ENCODE measurements at regions not wholly inside any gene's neighbourhood (a gene's known extent, or its start where the extent isn't known, plus 50 kb on each side); places are given as distances from the start of the nearest gene placed in this dataset.
"Not testable (repeated sequence)": the region's sequence is repeated elsewhere in the genome, so short reads cannot be mapped to it uniquely, and the experiment has no call there.

DNA sequence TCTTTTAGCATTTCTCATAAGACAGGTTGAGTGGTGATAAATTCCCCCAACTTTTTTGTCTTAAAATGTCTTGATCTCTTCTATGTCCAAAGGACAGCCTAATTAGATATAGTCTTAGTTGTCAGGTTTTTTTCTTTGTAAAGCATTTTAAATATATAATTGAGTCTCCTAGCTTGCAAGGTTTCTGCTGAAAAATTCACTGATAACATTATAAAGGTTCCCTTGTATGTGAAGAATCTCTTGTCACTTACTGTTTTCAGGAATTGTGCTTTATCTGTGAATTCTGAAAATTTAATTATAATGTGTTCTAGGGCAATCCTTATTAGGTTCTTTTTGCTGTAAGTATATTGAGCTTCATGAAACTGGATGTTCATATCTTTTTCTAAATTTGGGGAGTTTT is 96.8 kb upstream of the ZNF92 start:
- ChIA-PET CTCF (no interaction called here), POLR2A (no interaction called here)
- TF ChIP-seq, protein P1, sequence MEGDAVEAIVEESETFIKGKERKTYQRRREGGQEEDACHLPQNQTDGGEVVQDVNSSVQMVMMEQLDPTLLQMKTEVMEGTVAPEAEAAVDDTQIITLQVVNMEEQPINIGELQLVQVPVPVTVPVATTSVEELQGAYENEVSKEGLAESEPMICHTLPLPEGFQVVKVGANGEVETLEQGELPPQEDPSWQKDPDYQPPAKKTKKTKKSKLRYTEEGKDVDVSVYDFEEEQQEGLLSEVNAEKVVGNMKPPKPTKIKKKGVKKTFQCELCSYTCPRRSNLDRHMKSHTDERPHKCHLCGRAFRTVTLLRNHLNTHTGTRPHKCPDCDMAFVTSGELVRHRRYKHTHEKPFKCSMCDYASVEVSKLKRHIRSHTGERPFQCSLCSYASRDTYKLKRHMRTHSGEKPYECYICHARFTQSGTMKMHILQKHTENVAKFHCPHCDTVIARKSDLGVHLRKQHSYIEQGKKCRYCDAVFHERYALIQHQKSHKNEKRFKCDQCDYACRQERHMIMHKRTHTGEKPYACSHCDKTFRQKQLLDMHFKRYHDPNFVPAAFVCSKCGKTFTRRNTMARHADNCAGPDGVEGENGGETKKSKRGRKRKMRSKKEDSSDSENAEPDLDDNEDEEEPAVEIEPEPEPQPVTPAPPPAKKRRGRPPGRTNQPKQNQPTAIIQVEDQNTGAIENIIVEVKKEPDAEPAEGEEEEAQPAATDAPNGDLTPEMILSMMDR (IDR thresholded peaks at IDR 0.05; ENCODE audit: insufficient read depth, low read length, missing control alignments): no peak
- no peak for DNase-seq (ENCODE audit: low read depth, low spot score)
- no peak overlapping the region for H3K4me3 ChIP-seq (ENCODE audit: low read depth, low read length)

DNA sequence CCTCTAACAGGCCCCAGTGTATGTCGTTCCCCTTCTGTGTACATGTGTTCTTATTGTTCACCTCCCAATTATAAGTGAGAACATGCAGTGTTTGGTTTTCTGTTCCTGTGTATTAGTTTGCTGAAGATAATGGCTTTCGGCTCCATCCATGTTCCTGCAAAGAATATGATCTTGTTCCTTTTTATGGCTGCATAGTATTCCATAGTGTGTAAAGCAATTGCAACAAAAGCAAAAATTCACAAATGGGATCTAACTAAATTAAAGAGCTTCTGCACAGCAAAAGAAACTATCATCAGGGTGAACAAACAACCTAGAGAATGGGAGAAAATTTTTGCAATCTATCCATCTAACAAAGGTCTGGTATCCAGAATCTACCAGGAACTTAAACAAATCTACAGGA is 102.2 kb upstream of the ZNF92 start:
- CTCF ChIA-PET; H3K4me3 ChIP-seq (ENCODE audit: low read depth, low read length); POLR2A ChIA-PET; DNase-seq (ENCODE audit: low read depth, low spot score): not testable (repeated sequence)

DNA sequence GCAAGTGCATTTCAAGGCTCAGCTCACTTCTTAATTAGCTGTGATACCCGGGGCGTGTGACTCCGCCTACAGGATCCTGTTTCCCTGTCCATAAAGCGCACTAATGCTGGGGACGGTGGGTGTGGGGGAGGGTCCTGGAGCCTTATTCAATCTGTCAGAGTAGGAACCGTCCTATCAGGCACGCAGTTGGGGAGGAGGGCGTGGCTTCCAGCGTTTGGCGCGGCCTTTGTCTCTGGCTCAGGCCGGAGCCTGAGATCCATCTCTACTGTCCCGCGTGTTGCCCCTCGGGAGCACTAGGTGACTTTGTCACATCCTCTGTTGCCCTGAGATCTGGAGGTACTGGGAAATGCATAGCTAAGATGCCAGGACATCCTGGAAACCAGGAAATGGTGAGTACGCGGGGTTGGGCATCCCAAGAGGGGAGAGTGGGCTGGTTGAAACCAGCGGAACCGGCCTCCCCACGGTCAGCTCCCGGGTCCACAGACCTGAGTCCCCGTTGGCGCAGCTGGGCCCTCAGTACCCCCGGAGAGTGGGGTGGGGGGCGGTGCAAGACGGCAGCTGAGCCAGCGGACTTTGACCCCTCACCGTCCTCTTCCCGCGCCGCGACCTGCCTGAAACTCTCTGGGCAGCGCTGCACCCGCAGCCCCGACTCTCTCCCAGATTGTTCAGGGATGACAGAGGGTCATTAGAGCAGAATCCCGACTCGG is 104.4 kb upstream of the ZNF92 start:
- POLR2A ChIA-PET: no interaction called here
- H3K4me3 ChIP-seq (ENCODE audit: low read depth, low read length): peak overlapping the region; percentile 58
- CTCF ChIA-PET: interaction anchor here (1.5 kb wide), 1 partner anchor 39 kb away, joined by 4 read pairs; no protein-coding TSS in a partner anchor
- DNase-seq (ENCODE audit: low read depth, low spot score): no peak
- TF ChIP-seq, protein P1 (IDR thresholded peaks at IDR 0.05; ENCODE audit: insufficient read depth, low read length, missing control alignments): no peak

DNA sequence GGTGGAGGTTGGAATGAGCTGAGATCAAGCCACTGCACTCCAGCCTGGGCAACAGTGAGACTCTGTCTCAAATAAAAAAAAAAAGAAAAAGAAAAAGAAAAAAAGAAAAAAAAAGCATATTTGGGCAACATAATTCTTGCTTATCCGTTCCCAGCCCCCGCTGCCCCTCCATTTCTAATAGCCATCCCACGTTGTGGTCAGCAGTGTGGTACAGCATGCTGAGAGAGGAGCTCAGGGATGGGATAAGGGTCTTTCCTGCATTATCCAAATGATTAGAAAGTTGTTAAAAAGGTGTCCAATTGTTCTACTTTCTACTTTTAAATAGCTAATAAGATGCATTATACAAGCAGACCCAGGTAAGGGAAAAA is 104.9 kb upstream of the ZNF92 start:
- DNase-seq (ENCODE audit: low read depth, low spot score): no peak
- ChIA-PET POLR2A (no interaction called here), CTCF (no interaction called here)
- TF ChIP-seq, protein P1 (IDR thresholded peaks at IDR 0.05; ENCODE audit: insufficient read depth, low read length, missing control alignments): no peak
- H3K4me3 ChIP-seq (ENCODE audit: low read depth, low read length): peak overlapping the region; percentile 58; the same call in 1 of the 2 replicates

DNA sequence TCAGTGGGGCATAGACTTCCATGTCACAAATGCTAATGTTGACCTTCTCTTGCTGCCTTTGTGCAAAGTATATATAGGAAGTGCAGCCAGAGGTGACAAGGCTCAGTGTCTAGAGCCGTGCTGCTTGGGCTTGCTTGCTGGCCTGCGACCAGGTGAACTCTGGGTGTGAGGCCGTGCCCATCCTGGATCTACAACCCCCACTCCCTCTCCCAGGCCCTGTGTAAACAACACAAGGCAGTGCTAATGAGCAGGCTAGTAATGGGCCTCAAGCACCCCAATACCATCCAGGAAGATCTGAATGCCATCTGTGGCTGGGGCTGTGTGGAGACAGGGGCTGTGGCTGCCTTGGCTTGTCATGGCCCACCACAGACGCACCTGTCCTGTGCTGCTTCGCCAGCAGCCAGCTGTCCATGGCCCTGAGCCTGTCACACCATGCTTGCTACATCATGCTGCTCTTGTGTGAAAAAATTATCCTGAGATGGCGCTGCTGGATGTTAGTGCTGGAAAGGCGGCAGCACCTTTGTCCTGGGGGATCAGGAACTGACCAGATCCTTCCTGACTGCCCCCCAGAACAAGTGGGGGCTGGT is 107.6 kb upstream of the ZNF92 start:
- POLR2A ChIA-PET: no interaction called here
- TF ChIP-seq, protein P1 (IDR thresholded peaks at IDR 0.05; ENCODE audit: insufficient read depth, low read length, missing control alignments): no peak
- no peak for DNase-seq (ENCODE audit: low read depth, low spot score)
- H3K4me3 ChIP-seq (ENCODE audit: low read depth, low read length): no peak overlapping the region
- CTCF ChIA-PET: interaction anchor here (1.1 kb wide), 1 partner anchor 41 kb away, joined by 3 read pairs; no protein-coding TSS in a partner anchor

DNA sequence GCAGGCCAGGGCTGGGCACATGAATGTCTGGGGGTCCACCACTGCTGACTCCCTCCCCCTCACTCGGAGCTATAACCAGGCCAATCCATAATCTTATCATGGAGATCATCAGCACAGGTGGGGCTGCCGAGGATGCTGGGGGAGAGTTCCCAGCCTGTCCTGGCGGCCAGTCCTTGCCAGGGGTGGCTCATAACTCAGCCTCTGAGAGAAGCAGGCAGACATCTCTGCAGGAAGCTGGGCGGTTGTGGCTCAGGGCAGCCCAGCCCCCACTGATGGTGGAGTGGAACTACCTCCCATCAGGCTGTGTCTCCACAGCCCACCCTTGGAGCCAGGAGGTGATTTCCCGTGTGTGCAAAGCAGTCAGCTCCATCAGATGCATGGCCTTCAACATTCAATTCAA is 109.4 kb upstream of the ZNF92 start:
- H3K4me3 ChIP-seq (ENCODE audit: low read depth, low read length): no peak overlapping the region
- POLR2A ChIA-PET: no interaction called here
- TF ChIP-seq, protein P1 (IDR thresholded peaks at IDR 0.05; ENCODE audit: insufficient read depth, low read length, missing control alignments): no peak
- DNase-seq (ENCODE audit: low read depth, low spot score): no peak
- CTCF ChIA-PET: no interaction called here

DNA sequence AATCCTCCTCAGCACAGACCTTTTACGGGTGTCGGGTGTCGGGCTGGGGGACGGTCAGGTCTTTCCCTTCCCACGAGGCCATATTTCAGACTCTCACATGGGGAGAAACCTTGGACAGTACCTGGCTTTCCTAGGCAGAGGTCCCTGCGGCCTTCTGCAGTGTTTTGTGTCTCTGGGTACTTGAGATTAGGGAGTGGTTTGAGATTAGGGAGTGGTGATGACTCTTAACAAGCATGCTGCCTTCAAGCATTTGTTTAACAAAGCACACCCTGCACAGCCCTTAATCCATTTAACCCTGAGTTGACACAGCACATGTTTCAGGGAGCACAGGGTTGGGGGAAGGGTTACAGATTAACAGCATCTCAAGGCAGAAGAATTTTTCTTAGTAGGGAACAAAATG is 113.0 kb upstream of the ZNF92 start:
- H3K4me3 ChIP-seq (ENCODE audit: low read depth, low read length); CTCF ChIA-PET; POLR2A ChIA-PET; DNase-seq (ENCODE audit: low read depth, low spot score): not testable (repeated sequence)

DNA sequence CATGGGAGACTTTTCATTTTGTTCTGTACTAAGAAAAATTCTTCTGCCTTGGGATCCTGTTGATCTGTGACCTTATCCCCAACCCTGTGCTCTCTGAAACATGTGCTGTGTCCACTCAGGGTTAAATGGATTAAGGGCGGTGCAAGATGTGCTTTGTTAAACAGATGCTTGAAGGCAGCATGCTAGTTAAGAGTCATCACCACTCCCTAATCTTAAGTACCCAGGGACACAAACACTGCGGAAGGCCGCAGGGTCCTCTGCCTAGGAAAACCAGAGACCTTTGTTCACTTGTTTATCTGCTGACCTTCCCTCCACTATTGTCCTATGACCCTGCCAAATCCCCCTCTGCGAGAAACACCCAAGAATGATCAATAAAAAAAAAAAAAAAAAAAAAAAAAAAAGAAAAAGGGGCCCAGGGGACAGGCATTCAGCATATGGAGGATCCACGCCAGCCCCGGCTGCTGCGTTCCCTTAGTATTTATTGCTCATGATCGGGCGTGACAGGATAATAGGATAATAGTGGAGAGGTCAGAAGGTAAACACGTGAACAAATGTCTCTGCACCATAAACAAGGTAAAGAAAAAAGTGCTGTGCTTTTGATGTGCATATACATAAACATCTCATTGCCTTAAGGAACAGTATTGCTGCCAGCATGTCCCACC is 113.7 kb upstream of the ZNF92 start:
- H3K4me3 ChIP-seq (ENCODE audit: low read depth, low read length); DNase-seq (ENCODE audit: low read depth, low spot score); POLR2A ChIA-PET; CTCF ChIA-PET: not testable (repeated sequence)
